HepG2 (cell line): ENCODE measurements at regions not wholly inside any gene's neighbourhood (a gene's known extent, or its start where the extent isn't known, plus 50 kb on each side); places are given as distances from the start of the nearest gene placed in this dataset.

Experiments used
- ARID2 ChIP-seq: sonication (generic); formaldehyde crosslinking; IDR thresholded peaks from 2 replicates; pipeline ENCODE4 v1.8.1; 2022; ENCODE audit warnings: mild to moderate bottlenecking, missing genetic modification reagents, borderline replicate concordance
- ATF4 ChIP-seq, 2 experiments: fragments of 450-650 bp in 1 of 2; sonication (generic) in 1 of 2; formaldehyde crosslinking; IDR thresholded peaks; 2 replicates each; pipeline versions ENCODE4 v1.5.0 to v1.8.0; 2020 to 2022; ENCODE audit warnings: mild to moderate bottlenecking in 1 of 2, missing genetic modification reagents in 1 of 2
- BCL3 ChIP-seq: sonication (generic); formaldehyde crosslinking; IDR thresholded peaks from 2 replicates; pipeline ENCODE4 v1.5.1; 2020; ENCODE audit warnings: mild to moderate bottlenecking, missing genetic modification reagents, moderate library complexity
- CEBPB ChIP-seq: IDR thresholded peaks from 2 replicates; pipeline ENCODE4 v1.6.1; 2011; ENCODE audit warnings: low read depth, low read length, improper control_type of control experiment, borderline replicate concordance
- CEBPG ChIP-seq: IDR thresholded peaks from 2 replicates; pipeline ENCODE4 v1.6.1; 2016
- CREB1 ChIP-seq, 2 experiments: fragments of 450-650 bp in 1 of 2; IDR thresholded peaks; 2 replicates each; pipeline ENCODE4 v1.6.1; 2016 to 2017; ENCODE audit warnings: control low read depth in 1 of 2, mild to moderate bottlenecking in 1 of 2, missing compliant biosample characterization in 1 of 2, missing genetic modification characterization in 1 of 2
- CREB3 ChIP-seq: sonication (generic); formaldehyde crosslinking; IDR thresholded peaks from 2 replicates; pipeline ENCODE4 v1.5.0; 2020; ENCODE audit warnings: missing genetic modification reagents
- ELF3 ChIP-seq: IDR thresholded peaks from 2 replicates; pipeline ENCODE4 v1.6.1; 2016; ENCODE audit warnings: missing genetic modification reagents, missing compliant biosample characterization
- FOXA1 ChIP-seq, 2 experiments: fragments of 450-650 bp in 1 of 2; sonication (generic) in 1 of 2; formaldehyde crosslinking in 1 of 2; IDR thresholded peaks; 2 replicates each; pipeline versions ENCODE4 v1.4.0 to v1.6.1; 2016 to 2020; ENCODE audit warnings: missing genetic modification reagents in 1 of 2
- FOXA3 ChIP-seq: IDR thresholded peaks from 2 replicates; pipeline ENCODE4 v1.6.1; 2016; ENCODE audit warnings: missing genetic modification reagents, missing compliant biosample characterization
- FOXK1 ChIP-seq: sonication (generic); formaldehyde crosslinking; IDR thresholded peaks from 2 replicates; pipeline ENCODE4 v1.4.0; 2020; ENCODE audit warnings: low read depth, missing genetic modification reagents, borderline replicate concordance
- GABPA ChIP-seq, 2 experiments: IDR thresholded peaks; 2 replicates each; pipeline ENCODE4 v1.6.1; 2011 to 2016; ENCODE audit warnings: low read depth in 2 of 2, low read length in 1 of 2, missing biosample characterization in 1 of 2, missing genetic modification characterization in 1 of 2
- HOXA7 ChIP-seq: sonication (generic); formaldehyde crosslinking; IDR thresholded peaks from 2 replicates; pipeline ENCODE4 v1.8.1; 2022; ENCODE audit warnings: mild to moderate bottlenecking, missing genetic modification reagents, moderate library complexity
- KLF15 ChIP-seq: sonication (generic); formaldehyde crosslinking; IDR thresholded peaks from 2 replicates; pipeline ENCODE4 v1.8.1; 2023; ENCODE audit warnings: borderline replicate concordance, mild to moderate bottlenecking, inconsistent platforms, missing genetic modification reagents, mixed read lengths
- MAF1 ChIP-seq: sonication (generic); formaldehyde crosslinking; IDR thresholded peaks from 2 replicates; pipeline ENCODE4 v1.5.0; 2020; ENCODE audit warnings: missing genetic modification reagents, borderline replicate concordance
- SCMH1 ChIP-seq: sonication (generic); formaldehyde crosslinking; IDR thresholded peaks from 2 replicates; pipeline ENCODE4 v1.9.0; 2021; ENCODE audit warnings: missing genetic modification reagents, mild to moderate bottlenecking, borderline replicate concordance
- ZFP36L2 ChIP-seq: sonication (generic); formaldehyde crosslinking; IDR thresholded peaks from 2 replicates; pipeline ENCODE4 v1.4.0; 2020; ENCODE audit warnings: missing genetic modification reagents
- ZKSCAN5 ChIP-seq: sonication (generic); formaldehyde crosslinking; IDR thresholded peaks from 2 replicates; pipeline ENCODE4 v1.5.1; 2020; ENCODE audit warnings: mild to moderate bottlenecking, missing genetic modification reagents
- ZNF446 ChIP-seq: sonication (generic); formaldehyde crosslinking; IDR thresholded peaks from 2 replicates; pipeline ENCODE4 v1.5.0; 2020; ENCODE audit warnings: mild to moderate bottlenecking, missing genetic modification reagents
- ZNF720 ChIP-seq: sonication (generic); formaldehyde crosslinking; IDR thresholded peaks from 2 replicates; pipeline ENCODE4 v1.4.0; 2020; ENCODE audit warnings: missing genetic modification reagents
- ZSCAN25 ChIP-seq: sonication (generic); formaldehyde crosslinking; IDR thresholded peaks from 2 replicates; pipeline ENCODE4 v1.8.0; 2022; ENCODE audit warnings: mild to moderate bottlenecking, missing genetic modification reagents
- TF ChIP-seq, protein P1 (sequence below): sonication (generic); formaldehyde crosslinking; conservative IDR thresholded peaks from 2 replicates; pipeline ENCODE4 v1.4.0; 2020; ENCODE audit warnings: missing genetic modification reagents
- TF ChIP-seq, protein P2 (sequence below): sonication (generic); formaldehyde crosslinking; IDR thresholded peaks from 2 replicates; pipeline ENCODE4 v1.5.0; 2020; ENCODE audit warnings: missing genetic modification reagents

GRCh38 chr16:9503251-9503984 lies 412.0 kb downstream of the HAPSTR1 start (continued):
- TF ChIP-seq ZSCAN25 (CRISPR knock-in tag), result no peak
- no peak for TF ChIP-seq GABPA (IDR thresholded peaks at IDR 0.05; ENCODE audit: low read depth, low read length)
- TF ChIP-seq GABPA (CRISPR knock-in tag; IDR thresholded peaks at IDR 0.05; ENCODE audit: low read depth), result 0 out of 2 replicates have a peak, but pooled peaks have one; percentile 27
- no peak for TF ChIP-seq CREB3 (CRISPR knock-in tag)
- no peak for TF ChIP-seq ZKSCAN5 (CRISPR knock-in tag)
- TF ChIP-seq, protein P1, sequence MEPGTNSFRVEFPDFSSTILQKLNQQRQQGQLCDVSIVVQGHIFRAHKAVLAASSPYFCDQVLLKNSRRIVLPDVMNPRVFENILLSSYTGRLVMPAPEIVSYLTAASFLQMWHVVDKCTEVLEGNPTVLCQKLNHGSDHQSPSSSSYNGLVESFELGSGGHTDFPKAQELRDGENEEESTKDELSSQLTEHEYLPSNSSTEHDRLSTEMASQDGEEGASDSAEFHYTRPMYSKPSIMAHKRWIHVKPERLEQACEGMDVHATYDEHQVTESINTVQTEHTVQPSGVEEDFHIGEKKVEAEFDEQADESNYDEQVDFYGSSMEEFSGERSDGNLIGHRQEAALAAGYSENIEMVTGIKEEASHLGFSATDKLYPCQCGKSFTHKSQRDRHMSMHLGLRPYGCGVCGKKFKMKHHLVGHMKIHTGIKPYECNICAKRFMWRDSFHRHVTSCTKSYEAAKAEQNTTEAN (CRISPR knock-in tag), result no peak
- TF ChIP-seq CEBPB, result peak; percentile 64; the same call in 1 of the 2 replicates
- peak; percentile 26; the same call in 1 of the 2 replicates for TF ChIP-seq FOXK1 (CRISPR knock-in tag)
- TF ChIP-seq BCL3 (CRISPR knock-in tag), result no peak
- no peak for TF ChIP-seq ZNF446 (CRISPR knock-in tag)
- 0 out of 4 replicates have a peak, but pooled peaks of 1 of the 2 experiments have one; percentile 19 for TF ChIP-seq ATF4 (CRISPR knock-in tag; IDR thresholded peaks at IDR 0.05)
- TF ChIP-seq MAF1 (CRISPR knock-in tag), result no peak
- TF ChIP-seq SCMH1 (CRISPR knock-in tag), result no peak
- peak; percentile 44; the same call in 1 of the 2 replicates for TF ChIP-seq CEBPG (CRISPR knock-in tag)
- peak; percentile 34; the same call in 1 of the 2 replicates for TF ChIP-seq ELF3 (CRISPR knock-in tag)
- no peak for TF ChIP-seq ZFP36L2 (CRISPR knock-in tag)
- TF ChIP-seq CREB1 (IDR thresholded peaks at IDR 0.05), result no peak
- 0 out of 2 replicates have a peak, but pooled peaks have one; percentile 13 for TF ChIP-seq CREB1 (CRISPR knock-in tag; IDR thresholded peaks at IDR 0.05)
- TF ChIP-seq HOXA7 (CRISPR knock-in tag), result no peak
- TF ChIP-seq ARID2 (CRISPR knock-in tag), result no peak
- TF ChIP-seq FOXA1 (IDR thresholded peaks at IDR 0.05), result no peak
- TF ChIP-seq FOXA1 (CRISPR knock-in tag; IDR thresholded peaks at IDR 0.05), result 0 out of 2 replicates have a peak, but pooled peaks have one; percentile 8
- peak; percentile 15; the same call in 1 of the 2 replicates for TF ChIP-seq FOXA3
- TF ChIP-seq, protein P2, sequence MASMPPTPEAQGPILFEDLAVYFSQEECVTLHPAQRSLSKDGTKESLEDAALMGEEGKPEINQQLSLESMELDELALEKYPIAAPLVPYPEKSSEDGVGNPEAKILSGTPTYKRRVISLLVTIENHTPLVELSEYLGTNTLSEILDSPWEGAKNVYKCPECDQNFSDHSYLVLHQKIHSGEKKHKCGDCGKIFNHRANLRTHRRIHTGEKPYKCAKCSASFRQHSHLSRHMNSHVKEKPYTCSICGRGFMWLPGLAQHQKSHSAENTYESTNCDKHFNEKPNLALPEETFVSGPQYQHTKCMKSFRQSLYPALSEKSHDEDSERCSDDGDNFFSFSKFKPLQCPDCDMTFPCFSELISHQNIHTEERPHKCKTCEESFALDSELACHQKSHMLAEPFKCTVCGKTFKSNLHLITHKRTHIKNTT (CRISPR knock-in tag), result no peak
- no peak for TF ChIP-seq ZNF720 (CRISPR knock-in tag)
- TF ChIP-seq KLF15 (CRISPR knock-in tag), result no peak
- TF ChIP-seq, all 625 proteins: peak for 9
